ENCODE measurements at regions not wholly inside any gene's neighbourhood (a gene's known extent, or its start where the extent isn't known, plus 50 kb on each side); places are given as distances from the start of the nearest gene placed in this dataset.

- no peak for ATAC-seq (ENCODE audit: insufficient read depth, low FRiP score)
- H3K36me3 ChIP-seq (ENCODE audit: control insufficient read depth in 4 of 4, insufficient read depth in 4 of 4, low read length in 4 of 4), result no peaks in the 10 kb centered on the region
- no peak for DNase-seq
- H3K4me1 ChIP-seq (ENCODE audit: control insufficient read depth in 5 of 5, insufficient read depth in 5 of 5, low read length in 5 of 5), result no peaks in the 10 kb centered on the region
- H3K27ac ChIP-seq (ENCODE audit: low read depth in 1 of 2, low read length in 1 of 2), result no peak overlapping the region
- H3K27me3 ChIP-seq (ENCODE audit: control insufficient read depth in 3 of 3, insufficient read depth in 3 of 3, low read length in 2 of 3), result no peaks in the 10 kb centered on the region
- no peak for TF ChIP-seq CTCF (IDR thresholded peaks at IDR 0.05; ENCODE audit: control extremely low read depth, extremely low read depth)
- H3K4me3 ChIP-seq, result no peak overlapping the region
- WGBS, 2 donors, result 94 to 96% methylated on average over 4 of the region's 4 CpGs
- no peak overlapping the region for H3K9ac ChIP-seq (ENCODE audit: insufficient read depth in 1 of 2, low read length in 2 of 2)
- H3K9me3 ChIP-seq (ENCODE audit: control insufficient read depth in 4 of 4, insufficient read depth in 3 of 4, low read length in 3 of 4), result peaks cover 0 to 2% (median 0%) of the 10 kb centered on the region in 4 donors
Measured at GRCh38 chr3:132987396-132987795, 50.8 kb upstream of the TMEM108 start.

GRCh38 chr3:132984181-132984580, 54.0 kb upstream of the TMEM108 start:
- DNase-seq (no peak), ATAC-seq (ENCODE audit: insufficient read depth, low FRiP score) (no peak)
- Histone ChIP-seq H3K36me3 (ENCODE audit: control insufficient read depth in 4 of 4, insufficient read depth in 4 of 4, low read length in 4 of 4) (no peaks in the 10 kb centered on the region), H3K9me3 (ENCODE audit: control insufficient read depth in 4 of 4, insufficient read depth in 3 of 4, low read length in 3 of 4) (peaks cover 0 to 5% (median 2%) of the 10 kb centered on the region in 4 donors), H3K27ac (ENCODE audit: low read depth in 1 of 2, low read length in 1 of 2) (no peak overlapping the region), H3K27me3 (ENCODE audit: control insufficient read depth in 3 of 3, insufficient read depth in 3 of 3, low read length in 2 of 3) (no peaks in the 10 kb centered on the region), H3K9ac (ENCODE audit: insufficient read depth in 1 of 2, low read length in 2 of 2) (no peak overlapping the region), H3K4me1 (ENCODE audit: control insufficient read depth in 5 of 5, insufficient read depth in 5 of 5, low read length in 5 of 5) (no peaks in the 10 kb centered on the region), H3K4me3 (no peak overlapping the region)
- no peak for TF ChIP-seq CTCF (IDR thresholded peaks at IDR 0.05; ENCODE audit: control extremely low read depth, extremely low read depth)
- WGBS, 2 donors, result 93 to 94% methylated on average over 1 of the region's 1 CpG

GRCh38 chr3:132983143-132983770, 54.9 kb upstream of the TMEM108 start:
- no peaks in the 10 kb centered on the region for H3K4me1 ChIP-seq (ENCODE audit: control insufficient read depth in 5 of 5, insufficient read depth in 5 of 5, low read length in 5 of 5)
- ATAC-seq (ENCODE audit: insufficient read depth, low FRiP score) (no peak), DNase-seq (no peak)
- no peak overlapping the region for H3K9ac ChIP-seq (ENCODE audit: insufficient read depth in 1 of 2, low read length in 2 of 2)
- no peak overlapping the region for H3K4me3 ChIP-seq
- H3K27ac ChIP-seq (ENCODE audit: low read depth in 1 of 2, low read length in 1 of 2), result no peak overlapping the region
- no peak for TF ChIP-seq CTCF (IDR thresholded peaks at IDR 0.05; ENCODE audit: control extremely low read depth, extremely low read depth)
- H3K27me3 ChIP-seq (ENCODE audit: control insufficient read depth in 3 of 3, insufficient read depth in 3 of 3, low read length in 2 of 3), result no peaks in the 10 kb centered on the region
- peaks cover 0 to 5% (median 2%) of the 10 kb centered on the region in 4 donors for H3K9me3 ChIP-seq (ENCODE audit: control insufficient read depth in 4 of 4, insufficient read depth in 3 of 4, low read length in 3 of 4)
- 79 to 89% methylated on average over 1 of the region's 1 CpG for WGBS, 2 donors
- no peaks in the 10 kb centered on the region for H3K36me3 ChIP-seq (ENCODE audit: control insufficient read depth in 4 of 4, insufficient read depth in 4 of 4, low read length in 4 of 4)

GRCh38 chr3:132981719-132982118, 56.5 kb upstream of the TMEM108 start:
- no peak overlapping the region for H3K4me3 ChIP-seq
- no peaks in the 10 kb centered on the region for H3K36me3 ChIP-seq (ENCODE audit: control insufficient read depth in 4 of 4, insufficient read depth in 4 of 4, low read length in 4 of 4)
- no peak overlapping the region for H3K27ac ChIP-seq (ENCODE audit: low read depth in 1 of 2, low read length in 1 of 2)
- H3K9me3 ChIP-seq (ENCODE audit: control insufficient read depth in 4 of 4, insufficient read depth in 3 of 4, low read length in 3 of 4), result peaks cover 0 to 3% (median 2%) of the 10 kb centered on the region in 4 donors
- H3K9ac ChIP-seq (ENCODE audit: insufficient read depth in 1 of 2, low read length in 2 of 2), result no peak overlapping the region
- no peak for TF ChIP-seq CTCF (IDR thresholded peaks at IDR 0.05; ENCODE audit: control extremely low read depth, extremely low read depth)
- peaks cover 0 to 4% (median 0%) of the 10 kb centered on the region in 5 donors for H3K4me1 ChIP-seq (ENCODE audit: control insufficient read depth in 5 of 5, insufficient read depth in 5 of 5, low read length in 5 of 5)
- 87 to 100% methylated on average over 1 of the region's 1 CpG for WGBS, 2 donors
- ATAC-seq (ENCODE audit: insufficient read depth, low FRiP score) (no peak), DNase-seq (no peak)
- H3K27me3 ChIP-seq (ENCODE audit: control insufficient read depth in 3 of 3, insufficient read depth in 3 of 3, low read length in 2 of 3), result no peaks in the 10 kb centered on the region
